Tibial nerve (tissue), 4 donors: ENCODE measurements at regions not wholly inside any gene's neighbourhood (a gene's known extent, or its start where the extent isn't known, plus 50 kb on each side); places are given as distances from the start of the nearest gene placed in this dataset.

Experiments used
- EP300 ChIP-seq, 2 donors: sonication (generic); formaldehyde crosslinking; IDR thresholded peaks; one replicate each; pipeline ENCODE4 v1.6.1; 2017; ENCODE audit warnings: antibody characterized with exemption in 2 of 2, mild to moderate bottlenecking in 1 of 2
- TF ChIP-seq, protein P1 (sequence below), 5 experiments: fragments of 200-600 bp in 3 of 5; fragments of 450-650 bp in 2 of 5; sonication (generic) in 3 of 5; IDR thresholded peaks; one replicate each; pipeline ENCODE4 v1.5.1; 2016 to 2019; ENCODE audit warnings: antibody characterized with exemption in 5 of 5, mild to moderate bottlenecking in 3 of 5, moderate library complexity in 2 of 5

DNA sequence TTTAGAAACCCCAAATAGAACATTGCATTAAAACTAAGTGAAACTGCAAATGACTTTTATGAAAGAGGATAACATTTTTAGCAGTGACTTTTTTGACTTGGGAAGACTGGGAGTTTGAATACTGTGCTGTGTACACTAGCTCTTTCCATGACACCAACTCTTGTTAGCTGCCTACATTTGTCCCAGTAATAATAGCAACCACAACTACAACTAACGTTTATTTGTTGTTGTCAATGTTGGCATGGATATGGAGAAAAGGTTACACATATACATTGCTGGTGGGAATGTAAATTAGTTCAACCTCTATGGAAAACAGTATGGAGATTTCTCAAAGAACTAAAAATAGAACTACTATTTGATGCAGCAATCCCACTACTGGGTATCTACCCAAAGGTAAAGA, 329.6 kb upstream of the ADAMTS9 start:
- TF ChIP-seq, protein P1, sequence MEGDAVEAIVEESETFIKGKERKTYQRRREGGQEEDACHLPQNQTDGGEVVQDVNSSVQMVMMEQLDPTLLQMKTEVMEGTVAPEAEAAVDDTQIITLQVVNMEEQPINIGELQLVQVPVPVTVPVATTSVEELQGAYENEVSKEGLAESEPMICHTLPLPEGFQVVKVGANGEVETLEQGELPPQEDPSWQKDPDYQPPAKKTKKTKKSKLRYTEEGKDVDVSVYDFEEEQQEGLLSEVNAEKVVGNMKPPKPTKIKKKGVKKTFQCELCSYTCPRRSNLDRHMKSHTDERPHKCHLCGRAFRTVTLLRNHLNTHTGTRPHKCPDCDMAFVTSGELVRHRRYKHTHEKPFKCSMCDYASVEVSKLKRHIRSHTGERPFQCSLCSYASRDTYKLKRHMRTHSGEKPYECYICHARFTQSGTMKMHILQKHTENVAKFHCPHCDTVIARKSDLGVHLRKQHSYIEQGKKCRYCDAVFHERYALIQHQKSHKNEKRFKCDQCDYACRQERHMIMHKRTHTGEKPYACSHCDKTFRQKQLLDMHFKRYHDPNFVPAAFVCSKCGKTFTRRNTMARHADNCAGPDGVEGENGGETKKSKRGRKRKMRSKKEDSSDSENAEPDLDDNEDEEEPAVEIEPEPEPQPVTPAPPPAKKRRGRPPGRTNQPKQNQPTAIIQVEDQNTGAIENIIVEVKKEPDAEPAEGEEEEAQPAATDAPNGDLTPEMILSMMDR (IDR thresholded peaks at IDR 0.05): no peak
- no peak for TF ChIP-seq EP300 (IDR thresholded peaks at IDR 0.05)
